ENCODE measurements at regions not wholly inside any gene's neighbourhood (a gene's known extent, or its start where the extent isn't known, plus 50 kb on each side); places are given as distances from the start of the nearest gene placed in this dataset.

GRCh38 chr4:127229855-127230608, 402.7 kb upstream of the INTU start:
- no peaks in the 10 kb centered on the region for H3K27me3 ChIP-seq (ENCODE audit: insufficient read depth, poor library complexity, severe bottlenecking)
- no peak overlapping the region for H3K4me3 ChIP-seq (replicated peaks; ENCODE audit: insufficient read depth, low read length)
- H3K27ac ChIP-seq (replicated peaks), result no peak overlapping the region
- DNase-seq (ENCODE audit: low read depth in 1 of 2, low spot score in 1 of 2), result no peak
- TF ChIP-seq POLR2AphosphoS5 (IDR thresholded peaks at IDR 0.05; ENCODE audit: low read depth) (no peak), SPI1 (IDR thresholded peaks at IDR 0.05; ENCODE audit: borderline replicate concordance, low read depth) (no peak), GABPA (IDR thresholded peaks at IDR 0.05; ENCODE audit: low read depth) (no peak), CTCF (IDR thresholded peaks at IDR 0.05; ENCODE audit: insufficient read depth, low read length) (no peak), REST (IDR thresholded peaks at IDR 0.05; ENCODE audit: insufficient replicate concordance, low read depth) (no peak)

GRCh38 chr4:127236889-127237288, 395.9 kb upstream of the INTU start:
- H3K4me3 ChIP-seq (replicated peaks; ENCODE audit: insufficient read depth, low read length), result no peak overlapping the region
- H3K27ac ChIP-seq (replicated peaks), result no peak overlapping the region
- no peak for DNase-seq (ENCODE audit: low read depth in 1 of 2, low spot score in 1 of 2)
- no peaks in the 10 kb centered on the region for H3K27me3 ChIP-seq (ENCODE audit: insufficient read depth, poor library complexity, severe bottlenecking)
- TF ChIP-seq GABPA (IDR thresholded peaks at IDR 0.05; ENCODE audit: low read depth), result no peak
- no peak for TF ChIP-seq REST (IDR thresholded peaks at IDR 0.05; ENCODE audit: insufficient replicate concordance, low read depth)
- TF ChIP-seq CTCF (IDR thresholded peaks at IDR 0.05; ENCODE audit: insufficient read depth, low read length), result no peak
- no peak for TF ChIP-seq SPI1 (IDR thresholded peaks at IDR 0.05; ENCODE audit: borderline replicate concordance, low read depth)
- TF ChIP-seq POLR2AphosphoS5 (IDR thresholded peaks at IDR 0.05; ENCODE audit: low read depth), result no peak

GRCh38 chr4:127237581-127237980, 395.2 kb upstream of the INTU start:
- no peak overlapping the region for H3K27ac ChIP-seq (replicated peaks)
- no peak overlapping the region for H3K4me3 ChIP-seq (replicated peaks; ENCODE audit: insufficient read depth, low read length)
- no peaks in the 10 kb centered on the region for H3K27me3 ChIP-seq (ENCODE audit: insufficient read depth, poor library complexity, severe bottlenecking)
- DNase-seq (ENCODE audit: low read depth in 1 of 2, low spot score in 1 of 2), result no peak
- TF ChIP-seq CTCF (IDR thresholded peaks at IDR 0.05; ENCODE audit: insufficient read depth, low read length) (no peak), POLR2AphosphoS5 (IDR thresholded peaks at IDR 0.05; ENCODE audit: low read depth) (no peak), SPI1 (IDR thresholded peaks at IDR 0.05; ENCODE audit: borderline replicate concordance, low read depth) (no peak), GABPA (IDR thresholded peaks at IDR 0.05; ENCODE audit: low read depth) (no peak), REST (IDR thresholded peaks at IDR 0.05; ENCODE audit: insufficient replicate concordance, low read depth) (no peak)

Measured in HL-60 (cell line).